HepG2 (cell line): ENCODE measurements at regions not wholly inside any gene's neighbourhood (a gene's known extent, or its start where the extent isn't known, plus 50 kb on each side); places are given as distances from the start of the nearest gene placed in this dataset.

Experiments
- CHD2 ChIP-seq: IDR thresholded peaks from 2 replicates; pipeline ENCODE4 v1.6.1; 2011; ENCODE audit warnings: low read depth, low read length, improper control_type of control experiment
- FOSL2 ChIP-seq: sonication (generic); formaldehyde crosslinking; IDR thresholded peaks from 2 replicates; pipeline ENCODE4 v1.4.0; 2020; ENCODE audit warnings: missing genetic modification reagents
- MAZ ChIP-seq, 2 experiments: sonication (generic) in 1 of 2; formaldehyde crosslinking in 1 of 2; IDR thresholded peaks; 2 replicates each; pipeline versions ENCODE4 v1.5.0 to v1.6.1; 2012 to 2020; ENCODE audit warnings: low read depth in 2 of 2, mild to moderate bottlenecking in 2 of 2, borderline replicate concordance in 1 of 2, improper control_type of control experiment in 1 of 2, low read length in 1 of 2, missing genetic modification reagents in 1 of 2, moderate library complexity in 1 of 2
- POLR2A ChIP-seq, 2 experiments: IDR thresholded peaks; 2 replicates each; pipeline ENCODE4 v1.6.1; 2011; ENCODE audit warnings: low read depth in 2 of 2, low read length in 2 of 2, mild to moderate bottlenecking in 1 of 2, moderate library complexity in 1 of 2; ENCODE audit not compliant: insufficient read depth in 1 of 2
- RBFOX2 ChIP-seq: fragments of 200-400 bp; formaldehyde crosslinking; IDR thresholded peaks from 2 replicates; pipeline ENCODE4 v1.6.1; 2017; ENCODE audit warnings: low read depth, mild to moderate bottlenecking, low read length
- REST ChIP-seq, 2 experiments: IDR thresholded peaks; 2 replicates each; pipeline ENCODE4 v1.6.1; 2011 to 2012; ENCODE audit warnings: low read length in 2 of 2, borderline replicate concordance in 1 of 2, low read depth in 1 of 2, mild to moderate bottlenecking in 1 of 2, moderate library complexity in 1 of 2
- SMAD3 ChIP-seq: sonication (generic); formaldehyde crosslinking; IDR thresholded peaks from 2 replicates; pipeline ENCODE4 v1.4.0; 2020; ENCODE audit warnings: missing genetic modification reagents
- TBP ChIP-seq: sonication (generic); formaldehyde crosslinking; IDR thresholded peaks from 2 replicates; pipeline ENCODE4 v1.5.0; 2020; ENCODE audit warnings: missing genetic modification reagents
- TOPORS ChIP-seq: sonication (generic); formaldehyde crosslinking; IDR thresholded peaks from 2 replicates; pipeline ENCODE4 v1.8.0; 2023; ENCODE audit warnings: mild to moderate bottlenecking, missing genetic modification reagents
- ZBTB21 ChIP-seq: sonication (generic); formaldehyde crosslinking; IDR thresholded peaks from 2 replicates; pipeline ENCODE4 v1.4.0; 2020; ENCODE audit warnings: missing genetic modification reagents
- ZMAT3 ChIP-seq: sonication (generic); formaldehyde crosslinking; conservative IDR thresholded peaks from 2 replicates; pipeline ENCODE4 v1.7.0; 2021; ENCODE audit warnings: missing genetic modification reagents
- ZNF597 ChIP-seq: sonication (generic); formaldehyde crosslinking; IDR thresholded peaks from 2 replicates; pipeline ENCODE4 v1.5.0; 2020; ENCODE audit warnings: missing genetic modification reagents

- TF ChIP-seq REST (IDR thresholded peaks at IDR 0.05; ENCODE audit: borderline replicate concordance in 1 of 2, low read depth in 1 of 2, low read length in 2 of 2) (no peak), TBP (CRISPR knock-in tag) (no peak), POLR2A (IDR thresholded peaks at IDR 0.05; ENCODE audit: insufficient read depth in 1 of 2, low read depth in 2 of 2, low read length in 2 of 2) (no peak), TOPORS (CRISPR knock-in tag) (no peak), FOSL2 (CRISPR knock-in tag) (no peak), ZBTB21 (CRISPR knock-in tag) (no peak), RBFOX2 (no peak), MAZ (IDR thresholded peaks at IDR 0.05; ENCODE audit: borderline replicate concordance, low read depth, low read length) (no peak), MAZ (CRISPR knock-in tag; IDR thresholded peaks at IDR 0.05; ENCODE audit: low read depth) (no peak), SMAD3 (CRISPR knock-in tag) (no peak), ZMAT3 (CRISPR knock-in tag) (no peak), CHD2 (no peak), ZNF597 (CRISPR knock-in tag) (no peak)
Measured at GRCh38 chr12:128052331-128052730, 214.6 kb upstream of the TMEM132C start.
